Left ventricle myocardium inferior (tissue), 1 donor: ENCODE measurements at regions not wholly inside any gene's neighbourhood (a gene's known extent, or its start where the extent isn't known, plus 50 kb on each side); places are given as distances from the start of the nearest gene placed in this dataset.

Experiments used
- DNase-seq: peaks from one replicate; pipeline ENCODE4 v3.0.0-alpha.2; 2020
- H3K27ac ChIP-seq: fragments of 200-600 bp; replicated peaks from 2 replicates; pipeline ENCODE4 v1.8.0; 2021
- H3K27me3 ChIP-seq: fragments of 200-600 bp; 2 replicates; pipeline ENCODE4 v1.8.0; 2021; ENCODE audit warnings: low read depth
- H3K36me3 ChIP-seq: fragments of 200-600 bp; 2 replicates; pipeline ENCODE4 v1.8.0; 2021
- H3K4me1 ChIP-seq: fragments of 200-600 bp; 2 replicates; pipeline ENCODE4 v1.8.0; 2021
- H3K4me3 ChIP-seq: fragments of 200-600 bp; 2 replicates; pipeline ENCODE4 v1.8.0; 2021; ENCODE audit warnings: mild to moderate bottlenecking, moderate library complexity
- H3K9me3 ChIP-seq: fragments of 200-600 bp; replicated peaks from 2 replicates; pipeline ENCODE4 v1.8.0; 2021
- CTCF ChIP-seq: fragments of 200-600 bp; IDR thresholded peaks from 2 replicates; pipeline ENCODE4 v1.8.0; 2021; ENCODE audit warnings: antibody characterized with exemption, mild to moderate bottlenecking, borderline replicate concordance
- intact Hi-C: fragments of 100-400 bp; cut with micrococcal nuclease; formaldehyde crosslinking; loops from one replicate; pipeline ENCODE4 v1.11.0; 2022
- donor health status: DM: no; HTN: yes; CAD: no; lungs with severe emphysema.

- H3K9me3 ChIP-seq, result peaks cover 5% of the 10 kb centered on the region
- no peak for DNase-seq
- no peaks in the 10 kb centered on the region for H3K36me3 ChIP-seq
- no peaks in the 10 kb centered on the region for H3K27me3 ChIP-seq
- H3K4me3 ChIP-seq, result no peak overlapping the region
- intact Hi-C loops, result no loop called here
- peaks cover 22% of the 10 kb centered on the region for H3K4me1 ChIP-seq
- no peak for TF ChIP-seq CTCF
- no peak overlapping the region for H3K27ac ChIP-seq
These were observed 220.2 kb upstream of the APCDD1 start for GRCh38 chr18:10234281-10234680.

- no peak for TF ChIP-seq CTCF
- no peak overlapping the region for H3K4me3 ChIP-seq
- intact Hi-C loops, result no loop called here
- H3K4me1 ChIP-seq, result peaks cover 29% of the 10 kb centered on the region
- no peak for DNase-seq
- no peaks in the 10 kb centered on the region for H3K27me3 ChIP-seq
- H3K36me3 ChIP-seq, result no peaks in the 10 kb centered on the region
- peak overlapping the region; percentile 27 for H3K27ac ChIP-seq
- H3K9me3 ChIP-seq, result peaks cover 3% of the 10 kb centered on the region
These were observed 219.3 kb upstream of the APCDD1 start for GRCh38 chr18:10234912-10235660.

- TF ChIP-seq CTCF, result no peak
- no peak overlapping the region for H3K4me3 ChIP-seq
- no peaks in the 10 kb centered on the region for H3K36me3 ChIP-seq
- no peak for DNase-seq
- peaks cover 35% of the 10 kb centered on the region for H3K4me1 ChIP-seq
- H3K9me3 ChIP-seq, result no peaks in the 10 kb centered on the region
- intact Hi-C loops, result no loop called here
- no peak overlapping the region for H3K27ac ChIP-seq
- H3K27me3 ChIP-seq, result no peaks in the 10 kb centered on the region
These were observed 218.8 kb upstream of the APCDD1 start for GRCh38 chr18:10235661-10235952.

- intact Hi-C loops, result no loop called here
- no peak for TF ChIP-seq CTCF
These were observed 215.3 kb upstream of the APCDD1 start for GRCh38 chr18:10239103-10239502.

GRCh38 chr18:10239991-10240634 is 214.3 kb upstream of the APCDD1 start:
- intact Hi-C loops, result no loop called here
- H3K36me3 ChIP-seq, result no peaks in the 10 kb centered on the region
- no peak overlapping the region for H3K4me3 ChIP-seq
- H3K4me1 ChIP-seq, result peaks cover 25% of the 10 kb centered on the region
- H3K27ac ChIP-seq, result no peak overlapping the region
- no peak for DNase-seq
- H3K9me3 ChIP-seq, result no peaks in the 10 kb centered on the region
- TF ChIP-seq CTCF, result no peak
- no peaks in the 10 kb centered on the region for H3K27me3 ChIP-seq

More at GRCh38 chr18:10239103-10239502, 215.3 kb upstream of the APCDD1 start:
- H3K9me3 ChIP-seq, result no peaks in the 10 kb centered on the region
- peaks cover 28% of the 10 kb centered on the region for H3K4me1 ChIP-seq
- peak; percentile 38 for DNase-seq
- no peak overlapping the region for H3K27ac ChIP-seq
- H3K27me3 ChIP-seq, result no peaks in the 10 kb centered on the region
- H3K4me3 ChIP-seq, result no peak overlapping the region
- H3K36me3 ChIP-seq, result no peaks in the 10 kb centered on the region
